Right ventricle myocardium inferior (tissue), 1 donor: ENCODE measurements at regions not wholly inside any gene's neighbourhood (a gene's known extent, or its start where the extent isn't known, plus 50 kb on each side); places are given as distances from the start of the nearest gene placed in this dataset.

ENCODE experiments used
- ATAC-seq: fragments of 200-7000 bp; cut with Tn5 transposase; one replicate; pipeline ENCODE4 v1.9.1; 2020; ENCODE audit warnings: mild to moderate bottlenecking, moderate library complexity
- DNase-seq: peaks from one replicate; pipeline ENCODE4 v3.0.0; 2021; ENCODE audit errors: missing footprints
- intact Hi-C: fragments of 100-400 bp; cut with DNase I; formaldehyde crosslinking; loops from one replicate; pipeline ENCODE4 v1.11.0; 2022
- donor health status: DM: no; HTN: yes; CAD: no; lungs with severe emphysema.

- ATAC-seq (no peak), DNase-seq (no peak)
- intact Hi-C loops: no loop called here
Measured at GRCh38 chr4:137676357-137676998, 144.2 kb upstream of the PCDH18 start.

GRCh38 chr4:137674066-137674465, 141.8 kb upstream of the PCDH18 start:
- no peak for DNase-seq
- intact Hi-C loops: no loop called here
- no peak for ATAC-seq

GRCh38 chr4:137668885-137669545, 136.7 kb upstream of the PCDH18 start:
- intact Hi-C loops: no loop called here
- no peak for DNase-seq
- no peak for ATAC-seq

- DNase-seq (no peak), ATAC-seq (no peak)
- intact Hi-C loops: no loop called here
Measured at GRCh38 chr4:137664416-137664815, 132.1 kb upstream of the PCDH18 start.

GRCh38 chr4:137664046-137664387, 131.7 kb upstream of the PCDH18 start:
- ATAC-seq: no peak
- intact Hi-C loops: no loop called here
- no peak for DNase-seq

- ATAC-seq (no peak), DNase-seq (no peak)
- intact Hi-C loops: no loop called here
Measured at GRCh38 chr4:137663251-137664045, 131.2 kb upstream of the PCDH18 start.

GRCh38 chr4:137661693-137662092, 129.4 kb upstream of the PCDH18 start:
- no peak for DNase-seq
- intact Hi-C loops: no loop called here
- ATAC-seq: no peak

- intact Hi-C loops: no loop called here
- ATAC-seq: no peak
- DNase-seq: no peak
Measured at GRCh38 chr4:137660211-137660610, 127.9 kb upstream of the PCDH18 start.

GRCh38 chr4:137659431-137659830, 127.1 kb upstream of the PCDH18 start:
- intact Hi-C loops: no loop called here
- ATAC-seq: no peak
- no peak for DNase-seq

- DNase-seq (no peak), ATAC-seq (no peak)
- intact Hi-C loops: no loop called here
Measured at GRCh38 chr4:137656661-137657060, 124.4 kb upstream of the PCDH18 start.

GRCh38 chr4:137655302-137655701, 123.0 kb upstream of the PCDH18 start:
- no peak for ATAC-seq
- DNase-seq: no peak

GRCh38 chr4:137651128-137651527, 118.8 kb upstream of the PCDH18 start:
- DNase-seq (no peak), ATAC-seq (no peak)
- intact Hi-C loops: no loop called here

More at GRCh38 chr4:137655302-137655701, 123.0 kb upstream of the PCDH18 start:
- intact Hi-C loops: no loop called here

- intact Hi-C loops: no loop called here
- no peak for DNase-seq
Measured at GRCh38 chr4:137649711-137650450, 117.6 kb upstream of the PCDH18 start.

GRCh38 chr4:137648531-137648930, 116.2 kb upstream of the PCDH18 start:
- DNase-seq (no peak), ATAC-seq (no peak)
- intact Hi-C loops: no loop called here

More at GRCh38 chr4:137649711-137650450, 117.6 kb upstream of the PCDH18 start:
- ATAC-seq: no peak

GRCh38 chr4:137647375-137647774, 115.1 kb upstream of the PCDH18 start:
- intact Hi-C loops: no loop called here
- ATAC-seq: no peak
- no peak for DNase-seq

GRCh38 chr4:137644201-137644600, 111.9 kb upstream of the PCDH18 start:
- DNase-seq (no peak), ATAC-seq (peak; percentile 60)
- intact Hi-C loops: no loop called here

- peak; percentile 52 for DNase-seq
- ATAC-seq: peak; percentile 90
- intact Hi-C loops: no loop called here
Measured at GRCh38 chr4:137641544-137641943, 109.2 kb upstream of the PCDH18 start.

GRCh38 chr4:137640838-137641158, 108.5 kb upstream of the PCDH18 start:
- ATAC-seq: no peak
- intact Hi-C loops: no loop called here
- no peak for DNase-seq

GRCh38 chr4:137640156-137640837, 108.0 kb upstream of the PCDH18 start:
- ATAC-seq (no peak), DNase-seq (no peak)
- intact Hi-C loops: no loop called here
